Tibial artery (tissue), 4 donors: ENCODE measurements at regions not wholly inside any gene's neighbourhood (a gene's known extent, or its start where the extent isn't known, plus 50 kb on each side); places are given as distances from the start of the nearest gene placed in this dataset.

Experiments
- DNase-seq, 2 donors: peaks; one replicate each; pipeline ENCODE4 v3.0.0-alpha.2; 2019
- H3K27ac ChIP-seq, 2 donors: fragments of 200-600 bp; sonication (generic) in 1 of 2; 1 replicate in 1 of 2; 2 replicates in 1 of 2; pipeline ENCODE4 v1.5.1; 2018 to 2019; ENCODE audit warnings: mild to moderate bottlenecking in 1 of 2
- H3K27me3 ChIP-seq, 2 donors: fragments of 200-600 bp; sonication (generic) in 1 of 2; one replicate each; pipeline versions ENCODE4 v1.5.1 to v1.6.0; 2016 to 2019
- H3K36me3 ChIP-seq, 3 donors: fragments of 200-600 bp; sonication (generic) in 2 of 3; one replicate each; pipeline ENCODE4 v1.5.1; 2016 to 2019; ENCODE audit warnings: mild to moderate bottlenecking in 2 of 3
- H3K4me1 ChIP-seq, 4 donors: fragments of 200-600 bp; sonication (generic) in 2 of 4; 1 replicate in 3 of 4; 2 replicates in 1 of 4; pipeline ENCODE4 v1.5.1; 2016 to 2019
- H3K4me3 ChIP-seq, 2 donors: fragments of 200-600 bp; sonication (generic) in 1 of 2; 1 replicate in 1 of 2; 2 replicates in 1 of 2; pipeline ENCODE4 v1.5.1; 2018 to 2019; ENCODE audit warnings: mild to moderate bottlenecking in 2 of 2
- H3K9me3 ChIP-seq, 3 donors: fragments of 200-600 bp; sonication (generic) in 1 of 3; one replicate each; pipeline ENCODE4 v1.5.1; 2016 to 2019
- intact Hi-C: fragments of 100-400 bp; cut with DNase I; formaldehyde crosslinking; loops from one replicate; pipeline ENCODE4 v1.15.0; 2023; ENCODE audit warnings: low total_unique reads
- TF ChIP-seq, protein P1 (sequence below), 2 experiments: fragments of 200-600 bp in 1 of 2; fragments of 450-650 bp in 1 of 2; IDR thresholded peaks; one replicate each; pipeline ENCODE4 v1.5.1; 2017 to 2019; ENCODE audit warnings: antibody characterized with exemption in 2 of 2, mild to moderate bottlenecking in 1 of 2, moderate library complexity in 1 of 2

DNA sequence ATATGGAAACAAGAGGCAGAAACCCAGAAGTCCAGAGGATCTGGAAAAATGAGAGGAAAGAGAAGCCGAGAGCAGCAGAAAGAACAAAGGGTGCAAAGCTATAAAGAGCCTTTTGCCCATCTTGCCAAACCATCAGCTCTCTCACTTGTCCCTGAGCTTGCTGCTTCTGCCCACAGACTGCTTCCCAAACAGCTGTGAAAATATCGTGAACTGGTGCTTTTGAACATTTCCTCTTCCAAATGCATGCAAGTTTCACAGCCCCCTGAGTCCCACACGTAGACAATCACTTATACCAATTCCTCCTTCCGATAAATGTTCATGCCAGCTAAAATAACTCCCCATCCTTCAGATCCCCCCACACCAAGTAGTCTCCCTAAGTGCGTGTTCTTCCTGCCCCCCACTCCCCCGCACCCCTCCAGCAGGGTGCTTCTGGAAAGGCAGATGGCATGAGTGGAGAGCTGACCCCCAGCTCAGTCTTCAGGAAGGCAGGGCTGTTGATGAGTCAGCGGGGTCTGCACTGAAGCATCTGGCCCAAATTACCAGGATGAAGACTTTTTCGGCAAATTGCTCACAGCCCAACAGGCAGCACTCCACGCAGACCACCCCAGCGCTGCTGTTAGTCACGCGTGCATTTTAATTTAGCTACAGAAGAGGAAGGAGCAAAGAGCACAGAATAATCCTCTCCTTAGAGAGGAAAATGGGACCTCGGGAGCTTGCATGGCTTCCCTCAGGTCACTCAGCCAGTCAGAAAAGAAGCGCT is 76.1 kb upstream of the KCNMA1 start:
- H3K4me1 ChIP-seq: peaks cover 0 to 12% (median 4%) of the 10 kb centered on the region in 4 donors
- intact Hi-C loops: loop anchor here (5.0 kb wide), 1 partner anchor 551 kb away; no protein-coding TSS in a partner anchor
- DNase-seq: no peak
- H3K27ac ChIP-seq: no peak overlapping the region
- TF ChIP-seq, protein P1, sequence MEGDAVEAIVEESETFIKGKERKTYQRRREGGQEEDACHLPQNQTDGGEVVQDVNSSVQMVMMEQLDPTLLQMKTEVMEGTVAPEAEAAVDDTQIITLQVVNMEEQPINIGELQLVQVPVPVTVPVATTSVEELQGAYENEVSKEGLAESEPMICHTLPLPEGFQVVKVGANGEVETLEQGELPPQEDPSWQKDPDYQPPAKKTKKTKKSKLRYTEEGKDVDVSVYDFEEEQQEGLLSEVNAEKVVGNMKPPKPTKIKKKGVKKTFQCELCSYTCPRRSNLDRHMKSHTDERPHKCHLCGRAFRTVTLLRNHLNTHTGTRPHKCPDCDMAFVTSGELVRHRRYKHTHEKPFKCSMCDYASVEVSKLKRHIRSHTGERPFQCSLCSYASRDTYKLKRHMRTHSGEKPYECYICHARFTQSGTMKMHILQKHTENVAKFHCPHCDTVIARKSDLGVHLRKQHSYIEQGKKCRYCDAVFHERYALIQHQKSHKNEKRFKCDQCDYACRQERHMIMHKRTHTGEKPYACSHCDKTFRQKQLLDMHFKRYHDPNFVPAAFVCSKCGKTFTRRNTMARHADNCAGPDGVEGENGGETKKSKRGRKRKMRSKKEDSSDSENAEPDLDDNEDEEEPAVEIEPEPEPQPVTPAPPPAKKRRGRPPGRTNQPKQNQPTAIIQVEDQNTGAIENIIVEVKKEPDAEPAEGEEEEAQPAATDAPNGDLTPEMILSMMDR (IDR thresholded peaks at IDR 0.05): no peak
- H3K9me3 ChIP-seq: no peaks in the 10 kb centered on the region
- no peak overlapping the region for H3K4me3 ChIP-seq
- peaks cover 0 to 39% of the 10 kb centered on the region in 2 donors for H3K27me3 ChIP-seq
- H3K36me3 ChIP-seq: no peaks in the 10 kb centered on the region

DNA sequence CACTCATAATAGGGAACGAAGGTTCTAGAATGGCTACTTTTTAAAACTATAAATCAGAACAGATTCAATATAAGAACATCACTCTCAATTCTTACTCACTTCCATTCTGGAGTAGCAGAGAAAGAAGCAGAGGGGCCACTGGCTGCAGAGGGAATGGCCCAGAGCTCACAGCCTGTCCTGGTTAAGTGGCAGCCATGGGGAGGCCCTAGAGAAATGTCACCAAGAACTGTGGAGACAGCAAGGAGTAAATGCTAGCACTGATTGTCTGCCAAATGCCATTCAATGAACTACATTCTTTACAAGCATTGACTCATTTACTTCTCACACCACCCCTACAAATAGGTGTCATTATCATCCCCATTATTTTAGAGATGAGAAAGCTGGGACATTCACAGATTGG is 74.6 kb upstream of the KCNMA1 start:
- intact Hi-C loops: loop anchor here (5.0 kb wide), 1 partner anchor 550 kb away; no protein-coding TSS in a partner anchor
- Histone ChIP-seq H3K4me1 (peaks cover 0 to 12% (median 4%) of the 10 kb centered on the region in 4 donors), H3K27ac (no peak overlapping the region), H3K9me3 (no peaks in the 10 kb centered on the region), H3K36me3 (no peaks in the 10 kb centered on the region), H3K4me3 (no peak overlapping the region), H3K27me3 (peaks cover 0 to 39% of the 10 kb centered on the region in 2 donors)
- TF ChIP-seq, protein P1 (IDR thresholded peaks at IDR 0.05): no peak
- DNase-seq: no peak

GRCh38 chr10:77711683-77712049 is 74.1 kb upstream of the KCNMA1 start:
- H3K9me3 ChIP-seq: no peaks in the 10 kb centered on the region
- peak overlapping the region in 1 of 2 donors; percentile 53 for H3K4me3 ChIP-seq
- peaks cover 0 to 12% (median 4%) of the 10 kb centered on the region in 4 donors for H3K4me1 ChIP-seq
- TF ChIP-seq, protein P1 (IDR thresholded peaks at IDR 0.05): peak in 1 of 2 experiments; percentile 3
- H3K27ac ChIP-seq: no peak overlapping the region
- DNase-seq: no peak
- H3K36me3 ChIP-seq: no peaks in the 10 kb centered on the region
- H3K27me3 ChIP-seq: peaks cover 0 to 39% of the 10 kb centered on the region in 2 donors
- intact Hi-C loops: loop anchor here (5.0 kb wide), 1 partner anchor 549 kb away; no protein-coding TSS in a partner anchor

- peak; percentile 71 to 82 for DNase-seq
- H3K27ac ChIP-seq: no peak overlapping the region
- intact Hi-C loops: loop anchor here (5.0 kb wide), 1 partner anchor 549 kb away; no protein-coding TSS in a partner anchor
- H3K27me3 ChIP-seq: peaks cover 0 to 39% of the 10 kb centered on the region in 2 donors
- no peaks in the 10 kb centered on the region for H3K9me3 ChIP-seq
- no peaks in the 10 kb centered on the region for H3K36me3 ChIP-seq
- peak overlapping the region; percentile 42 to 53 for H3K4me3 ChIP-seq
- H3K4me1 ChIP-seq: peaks cover 0 to 12% (median 4%) of the 10 kb centered on the region in 4 donors
- TF ChIP-seq, protein P1 (IDR thresholded peaks at IDR 0.05): peak; percentile 92 to 100
Measured at GRCh38 chr10:77710759-77711682, 73.4 kb upstream of the KCNMA1 start.

DNA sequence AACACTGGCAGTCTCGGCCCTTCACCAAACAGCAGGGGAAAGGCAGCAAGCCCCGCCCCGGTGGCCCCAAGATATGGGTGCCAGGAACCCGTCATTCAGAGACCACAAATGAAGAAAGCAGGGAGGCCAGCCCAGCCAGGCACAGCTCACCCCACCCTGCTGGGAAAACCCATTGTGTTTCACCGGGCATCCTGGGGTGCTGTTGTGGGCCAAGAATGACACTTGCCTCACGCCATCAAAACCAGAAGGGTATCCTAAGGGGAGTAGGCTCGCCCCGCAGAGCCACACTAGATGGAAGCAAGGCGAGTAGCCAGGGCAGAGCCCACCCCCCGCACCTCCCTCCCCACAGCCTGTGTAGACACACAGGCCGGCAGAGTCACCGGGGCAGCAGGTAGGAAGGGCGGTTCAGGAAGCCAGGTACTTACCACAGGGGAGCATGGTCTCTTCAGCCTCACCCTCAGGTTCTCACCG is 72.5 kb upstream of the KCNMA1 start:
- H3K4me1 ChIP-seq: peaks cover 0 to 12% (median 4%) of the 10 kb centered on the region in 4 donors
- TF ChIP-seq, protein P1 (IDR thresholded peaks at IDR 0.05): no peak
- H3K36me3 ChIP-seq: no peaks in the 10 kb centered on the region
- no peak overlapping the region for H3K4me3 ChIP-seq
- no peak for DNase-seq
- no peaks in the 10 kb centered on the region for H3K9me3 ChIP-seq
- H3K27ac ChIP-seq: no peak overlapping the region
- intact Hi-C loops: loop anchor here (5.0 kb wide), 1 partner anchor 548 kb away; no protein-coding TSS in a partner anchor
- peaks cover 0 to 35% of the 10 kb centered on the region in 2 donors for H3K27me3 ChIP-seq
